M059J (cell line): ENCODE measurements at regions not wholly inside any gene's neighbourhood (a gene's known extent, or its start where the extent isn't known, plus 50 kb on each side); places are given as distances from the start of the nearest gene placed in this dataset.
"Not testable (repeated sequence)": the region's sequence is repeated elsewhere in the genome, so short reads cannot be mapped to it uniquely, and the experiment has no call there.

Source experiments
- DNase-seq: peaks from one replicate; pipeline ENCODE4 v3.0.0-alpha.2; 2012; ENCODE audit warnings: low read depth

DNA sequence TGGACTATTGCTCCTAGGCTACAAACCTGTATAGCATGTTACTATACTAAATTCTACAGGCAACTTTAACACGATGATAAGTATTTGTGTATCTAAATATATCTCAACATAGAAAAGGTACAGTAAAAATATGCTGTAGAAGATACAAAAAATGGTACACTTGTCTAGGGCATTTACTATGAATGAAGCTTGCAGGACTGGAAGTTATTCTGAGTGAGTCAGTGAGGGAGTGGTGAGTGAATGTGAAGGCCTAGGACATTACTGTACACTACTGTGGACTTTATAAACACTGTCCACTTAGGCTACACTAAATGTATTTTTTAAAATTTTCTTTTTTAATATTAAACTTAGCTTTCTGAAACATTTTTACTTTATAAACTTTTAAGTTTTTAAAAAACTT lies 140.5 kb upstream of the SGO1 start:
- DNase-seq, result peak; percentile 39

DNA sequence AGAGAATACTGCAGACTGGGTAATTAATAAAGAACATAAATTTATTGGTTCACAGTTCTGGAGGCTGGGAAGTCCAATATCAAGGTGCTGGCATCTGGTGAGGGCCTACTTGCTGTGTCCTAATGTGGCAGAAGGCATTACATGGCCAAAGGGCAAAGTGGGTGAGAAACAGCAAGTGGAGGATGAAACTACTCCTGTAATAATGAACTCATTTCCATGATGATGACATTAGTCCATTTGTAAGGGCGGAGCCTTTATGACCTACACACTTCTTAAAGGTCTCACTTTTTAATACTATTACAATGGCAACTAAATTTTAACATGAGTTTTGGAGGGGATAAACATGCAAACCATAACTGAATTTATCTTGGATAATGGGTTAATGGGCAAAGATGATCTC lies 139.6 kb upstream of the SGO1 start:
- DNase-seq, result no peak

DNA sequence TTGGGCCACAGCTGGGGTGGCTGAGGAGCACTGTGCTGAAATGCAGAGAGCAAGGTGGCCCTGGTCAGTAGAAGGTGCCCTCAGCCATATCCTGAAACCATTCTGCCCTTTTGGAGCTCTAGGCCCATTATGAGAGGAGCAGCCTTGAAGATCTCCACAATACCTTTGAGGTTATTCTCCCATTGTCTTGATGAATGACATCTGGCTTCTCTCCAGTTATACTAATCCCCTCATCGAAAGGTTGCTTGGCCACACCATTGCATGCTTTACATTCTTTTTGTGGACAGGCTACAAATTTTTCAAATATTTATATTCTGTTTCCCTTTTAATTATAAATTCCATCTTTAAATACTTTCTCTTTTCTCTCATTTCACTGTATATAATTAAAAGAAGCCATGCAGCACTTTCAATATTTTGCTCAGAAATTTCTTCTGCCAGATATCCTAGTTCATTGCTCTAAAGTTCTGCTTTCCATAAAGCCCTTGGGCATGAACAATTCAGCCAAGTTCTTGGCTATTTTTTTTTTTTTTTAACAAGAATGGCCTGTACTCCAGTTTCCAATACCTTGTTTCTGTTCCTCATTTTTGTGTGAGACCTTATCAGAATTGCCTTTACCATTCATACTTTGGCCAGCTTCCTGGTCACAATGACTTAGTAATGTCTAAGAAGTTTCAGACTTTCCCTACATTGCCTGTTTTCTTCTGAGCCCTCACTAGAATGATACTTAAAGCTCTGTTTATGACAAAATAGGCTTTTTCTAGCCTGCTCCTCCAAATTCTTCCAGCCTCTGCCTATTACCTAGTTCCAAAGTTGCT lies 138.9 kb upstream of the SGO1 start:
- peak; percentile 32 for DNase-seq

DNA sequence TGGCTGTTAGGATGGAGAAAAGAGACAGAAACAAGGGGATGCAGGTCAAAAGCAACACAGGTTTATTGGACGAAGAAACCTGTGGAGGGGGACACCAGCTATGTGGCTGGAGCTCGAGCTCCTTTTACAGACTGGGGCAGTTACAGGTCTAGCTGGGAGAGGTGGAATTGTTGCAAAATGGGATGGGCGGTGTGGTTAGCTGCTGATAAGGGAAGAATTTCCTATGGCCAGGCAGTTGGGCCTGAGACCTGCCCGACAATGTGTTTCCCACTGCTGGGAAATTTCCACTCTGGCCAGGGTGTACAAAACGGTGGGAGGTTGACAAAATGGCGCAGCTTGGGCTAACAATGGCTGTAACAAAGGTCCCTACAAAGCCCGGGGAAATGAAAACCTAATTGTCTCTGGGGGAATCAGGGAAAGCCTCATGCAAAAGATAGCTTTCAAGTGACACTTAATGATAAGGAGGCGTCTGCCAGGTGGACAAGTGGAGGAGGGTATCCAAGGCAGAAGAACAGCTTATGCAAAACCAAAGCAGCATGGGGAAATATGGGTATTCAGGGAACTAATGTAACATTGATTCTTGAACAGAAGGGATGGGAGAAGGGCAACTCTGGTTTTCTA lies 137.4 kb upstream of the SGO1 start:
- peak; percentile 53 for DNase-seq

DNA sequence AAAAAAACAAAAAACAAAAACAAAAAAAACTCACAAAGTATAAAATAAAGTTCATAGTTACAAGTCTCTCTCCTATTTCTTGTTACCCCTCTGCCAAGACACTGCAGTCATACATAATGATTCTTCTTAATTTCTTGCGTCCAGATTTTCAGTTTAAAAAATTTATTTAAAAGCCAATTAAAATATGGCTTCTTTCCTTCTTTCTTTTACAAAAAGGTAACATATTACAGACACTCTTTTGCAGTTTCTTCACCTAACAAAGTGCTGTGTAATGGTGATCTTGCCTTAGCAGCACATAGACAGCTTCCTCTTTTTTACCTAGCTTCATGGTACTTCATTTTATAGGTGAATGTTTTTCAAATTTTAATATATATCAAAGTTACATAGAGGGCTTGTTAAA lies 136.1 kb upstream of the SGO1 start:
- DNase-seq, result no peak

DNA sequence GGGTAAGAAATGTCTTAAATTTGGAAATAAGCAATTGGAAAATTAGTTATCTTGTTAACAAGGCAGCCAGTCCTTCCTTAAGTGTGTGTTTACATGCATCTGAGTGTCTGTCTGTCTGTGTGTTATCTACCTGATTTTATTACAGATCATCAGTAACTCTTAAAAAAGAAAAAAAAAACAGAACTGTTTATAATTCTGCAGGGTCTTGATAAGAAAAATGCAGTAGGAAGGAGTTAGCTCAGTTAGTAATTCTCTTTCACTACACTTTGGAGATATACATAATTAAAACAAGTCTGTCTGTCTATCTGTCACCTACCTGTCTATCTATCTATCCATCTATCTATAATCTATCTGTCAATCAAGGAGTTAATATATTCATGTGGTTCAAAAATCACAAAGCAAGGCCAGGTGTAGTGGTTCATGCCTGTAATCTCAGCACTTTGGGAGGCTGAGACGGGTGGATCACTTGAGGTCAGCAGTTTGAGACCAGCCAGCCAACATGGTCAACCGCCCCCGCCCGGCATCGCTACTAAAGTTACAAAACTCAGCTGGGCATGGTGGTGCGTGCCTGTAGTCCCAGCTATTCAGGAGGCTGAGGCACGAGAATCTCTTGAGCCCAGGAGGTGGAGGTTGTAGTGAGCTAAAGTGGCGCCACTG lies 135.5 kb upstream of the SGO1 start:
- DNase-seq, result no peak

DNA sequence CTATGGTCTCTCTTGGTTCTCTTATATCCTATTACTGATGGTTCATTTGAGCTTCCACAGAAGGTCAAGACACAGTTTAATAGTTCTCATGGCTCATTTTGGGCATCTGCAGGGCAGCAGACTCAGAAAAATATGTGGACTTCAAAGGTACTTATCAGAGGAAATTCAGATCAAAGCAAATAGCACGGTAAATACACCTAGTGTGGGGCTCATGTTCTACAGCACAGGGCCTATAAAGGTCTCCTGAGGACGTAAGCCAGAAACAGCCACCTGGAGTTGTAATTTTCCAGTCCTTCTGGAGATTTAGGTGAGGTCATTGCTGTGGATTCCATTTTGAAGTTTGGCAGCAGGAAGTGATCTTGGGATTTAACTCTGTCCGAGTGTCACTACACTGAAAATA lies 134.5 kb upstream of the SGO1 start:
- DNase-seq, result peak; percentile 49

DNA sequence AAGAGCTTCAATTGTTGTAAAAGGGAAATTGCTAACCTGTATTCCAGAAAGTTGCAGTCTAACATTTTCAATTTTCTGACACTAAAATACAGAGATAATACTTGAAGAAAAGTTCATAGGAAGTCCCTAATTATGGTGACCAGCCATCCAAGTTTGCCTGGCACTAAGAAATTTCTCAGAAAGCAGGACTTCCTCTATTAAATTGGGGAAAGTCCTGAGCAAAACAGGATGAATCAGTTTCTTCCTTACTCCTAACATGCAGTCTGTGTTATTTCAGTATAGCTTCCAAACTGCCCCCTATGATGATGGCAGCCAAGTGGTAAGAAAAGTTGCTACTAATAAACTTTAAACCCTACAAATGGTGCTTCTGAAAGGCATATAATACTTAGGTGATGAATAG lies 133.5 kb upstream of the SGO1 start:
- DNase-seq, result no peak

DNA sequence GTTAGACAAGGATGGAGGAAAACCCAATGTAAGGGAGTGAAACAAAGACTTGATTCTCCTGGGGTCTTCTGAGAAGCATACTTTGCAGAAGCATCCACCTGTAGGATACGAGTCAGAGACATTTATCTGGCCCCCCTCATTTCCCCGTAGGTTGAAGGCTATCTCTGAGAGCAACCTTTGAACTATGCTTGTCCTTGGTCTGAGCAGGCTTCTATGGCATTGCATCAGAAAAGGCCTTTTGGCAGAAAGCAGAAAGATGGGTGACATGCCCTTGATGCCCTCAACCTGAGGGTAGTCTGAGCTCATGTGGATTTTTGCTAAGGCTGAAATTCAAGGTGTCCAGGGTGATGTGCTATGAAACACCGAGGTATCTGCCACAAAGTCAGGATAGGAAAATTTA lies 131.6 kb upstream of the SGO1 start:
- no peak for DNase-seq

DNA sequence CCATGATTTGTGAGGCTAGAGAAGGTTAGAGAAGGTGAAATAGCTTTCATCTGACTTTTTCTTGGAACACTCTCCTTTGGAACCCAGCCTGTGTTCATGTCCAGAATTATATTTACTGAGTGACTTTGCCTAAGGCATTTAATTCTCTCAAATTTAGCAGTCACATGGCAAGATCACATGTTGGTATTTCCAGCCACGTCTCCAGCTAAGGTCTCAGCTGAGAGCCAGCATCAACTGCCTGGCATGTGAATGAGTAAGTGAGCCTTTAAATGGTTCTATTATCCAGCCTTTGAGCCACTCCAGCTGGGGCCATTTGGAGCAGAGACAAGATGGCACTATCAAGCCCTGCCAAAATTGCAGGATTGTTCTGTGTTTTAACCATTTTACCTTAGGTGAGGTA lies 130.2 kb upstream of the SGO1 start:
- DNase-seq, result peak; percentile 77

DNA sequence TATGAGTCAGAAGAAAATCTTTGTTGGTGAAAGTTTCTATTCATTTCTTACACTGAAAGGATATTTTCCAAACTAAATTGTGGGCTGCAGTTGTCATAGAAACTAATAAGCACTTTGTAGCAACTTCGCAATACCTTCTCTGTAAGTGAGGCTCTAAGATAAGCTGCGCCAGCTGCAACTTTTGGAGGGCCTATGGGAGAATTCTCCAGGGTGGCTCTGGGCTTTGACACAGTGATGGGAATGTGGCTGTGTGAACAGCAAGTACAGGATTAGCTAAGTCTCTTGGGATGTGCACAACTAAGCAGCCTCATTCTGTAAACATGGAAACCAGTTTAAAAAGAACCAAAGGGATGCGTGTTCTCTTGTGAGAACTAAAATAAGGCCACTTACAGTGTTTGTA lies 124.6 kb upstream of the SGO1 start:
- peak; percentile 35 for DNase-seq

DNA sequence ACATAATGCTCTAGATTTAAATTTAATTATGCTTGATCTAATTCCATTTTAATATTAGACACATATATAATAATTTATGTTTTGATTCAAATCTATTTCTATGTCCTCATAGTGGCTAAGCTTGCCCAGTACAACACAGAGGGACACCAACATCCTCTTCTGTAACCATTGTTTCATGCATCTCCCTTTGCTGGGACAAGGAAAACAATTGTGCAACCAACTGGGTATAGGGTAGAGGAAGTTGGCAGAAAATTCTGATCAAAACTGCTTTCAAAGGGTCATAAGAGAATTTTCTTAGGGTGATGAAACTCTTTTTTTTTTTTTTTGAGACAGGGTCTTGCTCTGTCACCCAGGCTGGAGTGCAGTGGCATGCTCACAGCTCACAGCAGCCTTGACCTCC lies 121.4 kb upstream of the SGO1 start:
- no peak for DNase-seq

DNA sequence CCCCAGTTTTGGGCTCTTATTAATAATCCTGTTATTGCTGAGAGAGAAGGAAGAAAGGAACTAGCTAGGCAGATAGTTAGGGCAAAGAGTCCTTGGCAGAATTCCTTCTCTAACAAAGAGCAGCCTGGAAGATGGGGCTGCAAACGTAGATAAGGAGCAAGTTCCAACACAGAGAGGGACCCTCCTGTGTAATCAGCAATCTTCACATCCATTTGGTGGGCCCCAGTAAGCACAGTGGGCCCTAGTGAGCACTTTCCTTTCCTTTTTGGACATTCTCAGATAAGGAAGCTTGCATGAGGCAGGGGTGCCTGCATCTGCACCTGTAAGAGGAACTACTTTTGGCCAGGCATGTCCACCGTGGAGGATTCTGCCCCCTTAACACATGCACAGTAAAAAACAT lies 119.6 kb upstream of the SGO1 start:
- no peak for DNase-seq

DNA sequence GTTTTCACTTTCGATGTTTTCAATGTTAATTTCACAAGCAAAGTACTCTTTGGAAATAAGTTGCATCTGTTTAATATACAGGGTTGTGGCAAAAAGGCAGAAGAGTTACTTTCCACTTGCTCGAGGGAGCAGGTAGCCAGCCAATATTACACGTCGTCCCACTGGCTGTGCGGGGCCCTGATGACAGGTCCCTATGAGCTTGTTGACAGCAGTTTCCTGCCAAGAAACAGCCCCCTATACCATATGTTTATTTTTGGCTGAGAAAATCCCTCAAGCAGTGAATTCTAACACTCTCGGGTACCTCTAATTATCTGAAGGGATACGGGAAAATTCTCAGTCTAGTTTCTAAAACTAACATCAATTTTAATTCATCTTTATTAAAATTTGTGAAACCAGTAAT lies 116.8 kb upstream of the SGO1 start:
- DNase-seq, result no peak

DNA sequence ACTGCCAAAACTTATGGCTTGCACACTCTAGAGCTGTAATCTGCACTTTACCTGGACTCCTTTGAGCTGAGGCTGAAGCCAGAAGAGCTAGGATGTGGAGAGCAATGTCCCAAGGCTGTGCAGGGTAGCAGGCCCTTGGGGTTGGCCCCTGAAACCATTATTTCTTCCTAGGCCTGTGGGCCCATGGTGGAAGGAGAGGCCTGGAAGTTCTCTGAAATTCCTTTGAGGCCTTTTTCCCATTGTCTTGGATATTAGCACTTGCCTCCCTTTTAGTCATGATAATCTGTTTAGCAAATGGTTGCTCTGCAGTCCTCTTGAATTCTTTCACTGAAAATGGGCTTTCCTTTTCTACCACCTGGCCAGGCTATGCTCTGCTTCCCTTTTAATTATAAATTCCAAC lies 102.0 kb upstream of the SGO1 start:
- DNase-seq, result no peak

DNA sequence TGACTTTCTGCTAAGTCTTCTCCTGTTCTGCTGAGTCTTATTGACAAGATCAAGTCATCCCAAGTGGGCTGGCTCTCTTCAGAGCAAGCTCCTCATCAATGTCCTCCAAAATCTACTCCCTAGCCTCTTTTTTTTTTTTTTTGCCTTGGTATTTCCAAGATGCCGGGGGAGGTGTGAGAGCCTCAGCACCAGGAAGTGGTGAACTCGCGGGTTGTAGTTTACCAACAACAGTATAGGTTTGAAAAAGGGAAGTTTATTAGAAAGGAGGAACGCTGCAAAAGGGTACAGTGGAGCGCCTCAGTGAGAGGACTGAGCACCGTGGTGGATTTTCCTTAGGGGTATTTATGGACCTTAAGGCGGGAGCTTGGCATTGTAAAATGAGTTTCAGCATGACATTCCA lies 94.3 kb upstream of the SGO1 start:
- no peak for DNase-seq

DNA sequence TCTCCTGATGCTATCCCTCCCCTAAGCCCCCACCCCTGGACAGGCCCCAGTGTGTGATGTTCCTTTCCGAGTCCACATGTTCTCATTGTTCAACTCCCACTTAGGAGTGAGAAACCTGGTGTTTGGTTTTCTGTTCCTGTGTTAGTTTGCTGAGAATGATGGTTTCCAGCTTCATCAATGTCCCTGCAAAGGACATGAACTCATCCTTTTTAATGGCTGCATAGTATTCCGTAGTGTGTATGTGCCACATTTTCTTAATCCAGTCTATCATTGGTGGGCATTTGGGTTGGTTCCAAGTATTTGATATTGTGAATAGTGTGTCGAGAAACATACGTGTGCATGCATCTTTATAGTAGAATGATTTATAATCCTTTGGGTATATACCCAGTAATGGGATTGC lies 80.0 kb upstream of the SGO1 start:
- not testable (repeated sequence) for DNase-seq

DNA sequence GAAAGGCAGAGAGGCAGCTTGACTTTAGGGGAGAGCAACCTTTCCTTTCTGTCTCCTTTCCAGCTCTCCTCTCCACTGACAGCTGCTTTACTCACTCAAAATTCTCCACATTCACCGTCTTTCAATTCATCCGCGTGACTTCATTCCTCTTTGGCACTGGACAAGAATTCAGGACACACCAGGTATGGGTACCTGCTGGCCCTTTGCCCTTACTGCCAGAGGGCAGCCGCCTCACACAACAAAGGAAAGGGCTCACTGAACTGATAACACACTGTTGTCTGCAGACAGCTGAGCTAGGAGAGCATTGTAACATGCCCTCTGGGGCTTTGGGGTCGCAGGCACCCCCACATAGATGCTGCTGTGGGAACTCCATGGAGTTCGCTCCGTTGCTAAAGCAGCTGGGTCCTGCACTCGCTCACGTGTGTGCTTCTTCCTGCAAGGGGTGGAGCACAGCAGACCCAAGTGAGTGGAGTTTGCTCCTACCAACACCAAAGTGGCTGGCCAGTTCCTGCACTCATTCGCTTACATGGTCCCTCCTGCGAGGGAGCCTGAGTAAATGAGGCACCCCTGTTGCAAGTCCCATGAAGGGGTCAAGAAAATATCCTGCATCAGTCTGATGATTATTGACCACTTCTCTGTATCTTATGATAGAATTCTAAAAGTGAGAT lies 79.0 kb upstream of the SGO1 start:
- DNase-seq, result no peak

DNA sequence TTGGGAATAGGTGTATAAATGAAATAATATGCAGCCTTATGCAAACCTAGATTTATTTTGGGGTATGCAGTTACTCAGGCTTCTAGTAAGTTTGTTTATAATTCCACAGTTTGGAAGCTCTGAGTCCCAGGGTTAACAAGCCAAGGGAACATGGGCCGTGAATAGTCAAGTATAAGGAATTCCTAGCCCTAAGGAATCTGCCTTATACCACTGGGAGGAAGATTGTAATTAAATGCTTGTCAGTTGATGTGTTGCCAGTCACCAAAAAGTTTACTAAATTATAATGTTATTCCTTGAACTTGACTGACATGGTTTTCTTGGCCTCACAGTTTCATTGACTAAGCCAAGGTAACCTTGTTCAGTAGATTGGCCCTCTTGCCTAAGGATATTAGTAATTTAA lies 72.4 kb upstream of the SGO1 start:
- DNase-seq, result peak; percentile 55

DNA sequence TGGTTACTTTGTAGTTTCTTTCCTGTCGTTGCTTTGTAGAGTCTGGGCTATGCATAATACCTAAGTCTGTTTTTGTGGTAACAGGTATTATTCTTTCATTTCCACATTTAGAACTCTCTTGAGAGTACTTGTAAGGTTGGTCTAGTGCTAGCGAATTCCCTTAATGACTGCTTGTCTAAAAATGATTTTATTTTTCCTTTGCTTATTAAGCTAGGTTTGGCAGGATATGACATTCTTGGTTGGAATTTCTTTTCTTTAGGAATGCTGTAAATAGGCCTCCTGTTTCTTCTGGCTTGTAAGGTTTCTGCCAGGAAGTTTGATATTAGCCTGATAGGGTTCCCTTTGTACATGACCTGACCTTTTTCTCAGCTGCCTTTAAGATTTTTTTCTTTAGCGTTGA lies 70.1 kb upstream of the SGO1 start:
- peak; percentile 58 for DNase-seq

DNA sequence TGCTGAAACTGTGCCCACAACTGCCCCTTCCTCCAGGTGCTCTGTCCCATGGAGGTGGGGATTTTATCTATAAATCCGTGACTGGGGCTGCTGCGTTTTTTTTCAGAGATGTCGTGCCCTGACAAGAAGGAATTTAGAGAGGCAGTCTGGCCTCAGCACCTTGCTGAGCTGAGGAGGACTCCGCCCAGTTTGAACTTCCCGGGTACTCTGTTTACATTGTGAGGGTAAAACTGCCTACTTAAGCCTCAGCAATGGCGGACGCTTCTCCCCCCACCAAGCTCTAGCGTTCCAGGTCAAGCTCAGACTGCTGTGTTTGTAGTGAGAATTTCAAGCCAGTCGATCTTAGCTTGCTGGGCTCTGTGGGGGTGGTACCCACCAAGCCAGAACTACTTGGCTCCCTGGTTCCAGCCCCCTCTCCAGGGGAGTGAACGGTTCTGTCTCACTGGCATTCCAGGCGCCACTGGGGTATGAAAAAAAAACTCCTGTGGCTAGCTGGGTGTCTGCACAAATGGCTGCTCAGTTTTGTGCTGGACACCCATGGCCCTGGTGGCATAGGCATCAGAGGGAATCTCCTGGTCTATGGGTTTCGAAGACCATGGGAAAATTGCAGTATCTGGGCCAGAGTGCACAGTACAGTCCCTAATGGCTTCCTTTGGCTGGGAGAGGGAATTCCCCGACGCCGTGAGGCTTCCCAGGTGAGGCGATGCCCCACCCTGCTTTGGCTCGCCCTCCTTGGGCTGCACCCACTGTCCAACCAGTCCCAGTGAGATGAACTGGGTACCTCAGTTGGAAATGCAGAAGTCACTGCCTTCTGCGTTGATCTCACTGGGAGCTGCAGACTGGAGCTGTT lies 68.5 kb upstream of the SGO1 start:
- DNase-seq, result no peak

DNA sequence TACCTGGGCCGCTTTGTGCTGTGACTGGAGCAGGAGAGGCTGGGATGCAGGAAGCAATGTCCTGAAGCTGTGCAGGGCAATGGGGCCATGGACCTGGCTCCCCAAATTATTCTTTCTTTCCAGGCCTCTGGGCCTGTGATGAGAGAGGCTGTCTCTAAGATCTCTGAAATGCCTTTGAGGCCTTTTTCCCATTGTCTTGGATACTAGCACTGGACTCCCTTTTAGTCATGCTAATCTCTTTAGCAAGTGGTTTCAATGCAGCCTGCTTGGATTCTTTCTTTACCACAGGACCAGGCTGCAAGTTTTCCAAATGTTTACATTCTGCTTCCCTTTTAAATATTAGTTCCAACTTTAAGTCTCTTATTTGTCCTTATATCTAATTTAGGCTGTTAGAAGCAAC lies 64.8 kb upstream of the SGO1 start:
- no peak for DNase-seq
